Fibroblast of the aortic adventitia (primary cell): ENCODE measurements at regions not wholly inside any gene's neighbourhood (a gene's known extent, or its start where the extent isn't known, plus 50 kb on each side); places are given as distances from the start of the nearest gene placed in this dataset.

Experiments
- DNase-seq: peaks from one replicate; pipeline ENCODE4 v3.0.0-alpha.2; 2010; ENCODE audit warnings: low read depth
- H3K4me3 ChIP-seq: 2 replicates; pipeline ENCODE4 v1.5.1; 2011; ENCODE audit warnings: low read depth, mild to moderate bottlenecking, control low read depth, low read length, moderate library complexity
- TF ChIP-seq, protein P1 (sequence below): IDR thresholded peaks from 2 replicates; pipeline ENCODE4 v1.5.1; 2011; ENCODE audit warnings: mild to moderate bottlenecking, low read length, control low read depth, inconsistent platforms; ENCODE audit not compliant: insufficient read depth

DNA sequence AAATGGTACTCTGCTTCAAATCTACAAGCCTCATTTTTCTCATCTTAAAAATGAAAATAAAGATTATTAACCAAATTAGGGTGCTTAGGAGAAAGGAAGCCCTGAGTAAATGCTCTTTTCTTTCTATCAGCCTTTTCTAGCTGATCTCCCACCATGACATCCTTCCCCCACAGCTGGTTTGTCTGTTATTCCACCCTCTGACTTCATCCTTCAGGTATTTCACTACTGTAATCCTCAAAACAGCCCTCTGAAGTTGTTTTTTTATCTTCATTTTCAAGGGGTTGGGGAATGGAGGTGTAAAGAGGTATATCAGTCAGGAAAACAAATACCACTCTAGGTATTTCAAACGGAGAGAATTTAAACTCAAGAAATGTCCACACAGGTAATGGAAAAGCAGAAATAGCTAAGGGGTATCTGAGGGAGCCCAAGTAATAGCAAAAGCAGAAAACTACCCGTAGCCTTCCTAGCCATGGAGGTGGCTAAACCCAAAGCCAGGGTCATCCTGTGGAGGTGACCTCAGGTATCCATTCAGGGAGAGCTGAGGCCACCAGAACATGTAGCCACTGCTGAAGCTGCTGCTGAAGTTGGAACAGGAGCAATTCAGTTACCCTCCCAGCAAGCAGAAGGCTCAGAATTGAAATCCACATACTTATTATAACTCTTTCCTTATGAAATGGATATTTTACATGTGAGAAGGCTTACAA, 990.9 kb upstream of the ACVR2A start:
- TF ChIP-seq, protein P1, sequence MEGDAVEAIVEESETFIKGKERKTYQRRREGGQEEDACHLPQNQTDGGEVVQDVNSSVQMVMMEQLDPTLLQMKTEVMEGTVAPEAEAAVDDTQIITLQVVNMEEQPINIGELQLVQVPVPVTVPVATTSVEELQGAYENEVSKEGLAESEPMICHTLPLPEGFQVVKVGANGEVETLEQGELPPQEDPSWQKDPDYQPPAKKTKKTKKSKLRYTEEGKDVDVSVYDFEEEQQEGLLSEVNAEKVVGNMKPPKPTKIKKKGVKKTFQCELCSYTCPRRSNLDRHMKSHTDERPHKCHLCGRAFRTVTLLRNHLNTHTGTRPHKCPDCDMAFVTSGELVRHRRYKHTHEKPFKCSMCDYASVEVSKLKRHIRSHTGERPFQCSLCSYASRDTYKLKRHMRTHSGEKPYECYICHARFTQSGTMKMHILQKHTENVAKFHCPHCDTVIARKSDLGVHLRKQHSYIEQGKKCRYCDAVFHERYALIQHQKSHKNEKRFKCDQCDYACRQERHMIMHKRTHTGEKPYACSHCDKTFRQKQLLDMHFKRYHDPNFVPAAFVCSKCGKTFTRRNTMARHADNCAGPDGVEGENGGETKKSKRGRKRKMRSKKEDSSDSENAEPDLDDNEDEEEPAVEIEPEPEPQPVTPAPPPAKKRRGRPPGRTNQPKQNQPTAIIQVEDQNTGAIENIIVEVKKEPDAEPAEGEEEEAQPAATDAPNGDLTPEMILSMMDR = no peak
- DNase-seq = peak; percentile 32
- H3K4me3 ChIP-seq = no peak overlapping the region

- TF ChIP-seq, protein P1 = no peak
- no peak overlapping the region for H3K4me3 ChIP-seq
- DNase-seq = no peak
These were observed 992.2 kb upstream of the ACVR2A start for GRCh38 chr2:146852661-146853060.

GRCh38 chr2:146850746-146851145, 994.1 kb upstream of the ACVR2A start:
- no peak for DNase-seq
- no peak overlapping the region for H3K4me3 ChIP-seq
- TF ChIP-seq, protein P1 = no peak

DNA sequence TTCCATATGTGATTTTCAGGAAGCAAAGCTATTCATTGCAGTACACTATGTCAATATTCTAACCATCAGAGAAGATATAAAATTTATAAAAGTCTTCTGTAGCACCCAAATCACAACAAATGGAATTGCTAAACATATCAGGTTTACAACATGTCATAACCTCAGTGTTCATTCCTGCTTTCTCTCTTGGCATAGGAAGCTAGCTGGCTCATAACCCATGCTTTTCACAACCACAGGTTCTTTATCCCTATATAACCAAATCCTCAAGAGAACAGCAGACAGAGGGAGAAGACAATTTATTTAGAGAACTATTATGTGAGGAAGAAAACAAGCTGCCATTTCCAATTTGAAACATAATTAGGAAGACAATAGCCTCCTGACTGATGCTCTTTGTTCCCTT, 997.0 kb upstream of the ACVR2A start:
- TF ChIP-seq, protein P1 = no peak
- H3K4me3 ChIP-seq = no peak overlapping the region
- DNase-seq = peak; percentile 32

- DNase-seq = peak; percentile 67
These were observed 1000.4 kb upstream of the ACVR2A start for GRCh38 chr2:146844226-146844990.

GRCh38 chr2:146837857-146838256, 1007.0 kb upstream of the ACVR2A start:
- no peak overlapping the region for H3K4me3 ChIP-seq
- peak; percentile 13 for DNase-seq
- TF ChIP-seq, protein P1 = no peak

More at GRCh38 chr2:146844226-146844990, 1000.4 kb upstream of the ACVR2A start:
- H3K4me3 ChIP-seq = no peak overlapping the region
- TF ChIP-seq, protein P1 = no peak
